ENCODE measurements at regions not wholly inside any gene's neighbourhood (a gene's known extent, or its start where the extent isn't known, plus 50 kb on each side); places are given as distances from the start of the nearest gene placed in this dataset.

DNA sequence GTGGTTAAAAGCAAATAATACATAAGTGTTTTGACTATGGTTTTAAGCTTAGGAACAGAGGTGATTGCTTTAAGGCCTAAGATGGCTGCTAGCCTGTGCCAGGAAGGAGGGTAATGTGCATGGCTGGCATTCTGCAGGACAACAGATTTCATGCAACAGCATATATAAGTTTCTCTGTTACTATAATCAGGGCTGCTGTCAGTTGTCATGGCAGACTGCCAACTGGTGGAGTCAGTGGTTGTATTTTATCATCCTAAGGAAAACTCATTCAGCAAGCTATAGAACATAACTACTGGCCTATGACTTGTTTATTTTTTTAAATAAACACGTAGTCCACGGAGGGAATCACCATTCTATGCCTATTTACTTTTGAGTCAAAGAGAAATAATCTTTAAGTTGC, 77.7 kb upstream of the DCAF8L1 start:
- Histone ChIP-seq H3K27ac (no peak overlapping the region), H3K4me3 (no peak overlapping the region), H3K4me1 (no peaks in the 10 kb centered on the region), H3K27me3 (replicated peaks in 1 of 7) (no peaks in the 10 kb centered on the region), H3K36me3 (no peaks in the 10 kb centered on the region), H3K9me3 (peaks cover 0 to 17% (median 5%) of the 10 kb centered on the region in 8 donors)
- no peak for DNase-seq
- TF ChIP-seq POLR2A (IDR thresholded peaks at IDR 0.05), result no peak
- no peak for TF ChIP-seq POLR2AphosphoS5 (IDR thresholded peaks at IDR 0.05)
- TF ChIP-seq, protein P1, sequence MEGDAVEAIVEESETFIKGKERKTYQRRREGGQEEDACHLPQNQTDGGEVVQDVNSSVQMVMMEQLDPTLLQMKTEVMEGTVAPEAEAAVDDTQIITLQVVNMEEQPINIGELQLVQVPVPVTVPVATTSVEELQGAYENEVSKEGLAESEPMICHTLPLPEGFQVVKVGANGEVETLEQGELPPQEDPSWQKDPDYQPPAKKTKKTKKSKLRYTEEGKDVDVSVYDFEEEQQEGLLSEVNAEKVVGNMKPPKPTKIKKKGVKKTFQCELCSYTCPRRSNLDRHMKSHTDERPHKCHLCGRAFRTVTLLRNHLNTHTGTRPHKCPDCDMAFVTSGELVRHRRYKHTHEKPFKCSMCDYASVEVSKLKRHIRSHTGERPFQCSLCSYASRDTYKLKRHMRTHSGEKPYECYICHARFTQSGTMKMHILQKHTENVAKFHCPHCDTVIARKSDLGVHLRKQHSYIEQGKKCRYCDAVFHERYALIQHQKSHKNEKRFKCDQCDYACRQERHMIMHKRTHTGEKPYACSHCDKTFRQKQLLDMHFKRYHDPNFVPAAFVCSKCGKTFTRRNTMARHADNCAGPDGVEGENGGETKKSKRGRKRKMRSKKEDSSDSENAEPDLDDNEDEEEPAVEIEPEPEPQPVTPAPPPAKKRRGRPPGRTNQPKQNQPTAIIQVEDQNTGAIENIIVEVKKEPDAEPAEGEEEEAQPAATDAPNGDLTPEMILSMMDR (IDR thresholded peaks at IDR 0.05 in 8 of 11, conservative IDR thresholded peaks at IDR 0.05 in 3 of 11), result no peak
- intact Hi-C loops (cut with DNase I; ENCODE audit: low total_unique reads), result no loop called here
- 42 to 70% (median 43%) methylated on average over 2 of the region's 2 CpGs for WGBS, 5 donors

DNA sequence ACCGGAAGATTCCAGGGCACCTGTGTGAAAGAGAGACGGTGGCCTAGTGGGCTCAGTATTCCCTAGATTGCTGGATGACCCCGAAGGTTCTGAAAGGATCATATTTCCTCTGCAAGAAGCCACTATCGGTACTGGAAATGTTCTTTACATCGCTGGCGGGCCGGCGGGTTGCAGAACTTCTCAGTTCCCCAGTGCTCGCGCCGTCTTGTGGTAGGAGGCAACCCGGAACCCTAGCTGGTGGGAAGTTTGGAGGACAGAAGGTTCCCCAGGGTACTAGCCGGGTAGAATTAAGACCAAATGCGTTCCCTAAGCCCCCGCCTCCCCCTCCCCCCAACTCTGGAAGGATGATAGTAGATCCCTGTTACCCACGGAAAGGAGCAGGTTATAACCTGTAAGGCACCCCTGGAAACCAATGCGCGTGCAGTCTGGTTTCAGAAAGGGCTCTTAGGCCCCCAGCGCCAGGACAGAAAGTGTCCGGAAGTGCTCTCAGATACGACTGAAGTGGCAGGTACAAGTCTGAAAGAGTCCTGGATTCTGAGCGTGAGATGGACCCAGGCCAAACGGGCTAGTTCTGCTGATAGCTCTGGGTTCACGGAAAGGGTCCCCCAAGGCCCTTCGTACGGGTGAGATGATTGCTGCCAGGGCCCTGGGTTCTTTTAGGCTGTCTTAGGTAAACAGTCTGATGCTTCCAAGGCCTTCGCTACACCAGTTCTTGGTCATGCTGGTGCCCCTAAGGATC, 61.7 kb upstream of the DCAF8L1 start:
- no peak for TF ChIP-seq POLR2AphosphoS5 (IDR thresholded peaks at IDR 0.05)
- TF ChIP-seq, protein P1 (IDR thresholded peaks at IDR 0.05 in 8 of 11, conservative IDR thresholded peaks at IDR 0.05 in 3 of 11), result no peak
- no peak for TF ChIP-seq POLR2A (IDR thresholded peaks at IDR 0.05)
- H3K4me1 ChIP-seq, result no peaks in the 10 kb centered on the region
- intact Hi-C loops (cut with DNase I; ENCODE audit: low total_unique reads), result no loop called here
- peaks cover 0 to 17% (median 0%) of the 10 kb centered on the region in 8 donors for H3K9me3 ChIP-seq
- no peak overlapping the region for H3K4me3 ChIP-seq
- no peaks in the 10 kb centered on the region for H3K27me3 ChIP-seq (replicated peaks in 1 of 7)
- H3K27ac ChIP-seq, result no peak overlapping the region
- DNase-seq, result no peak
- H3K36me3 ChIP-seq, result no peaks in the 10 kb centered on the region
- 78 to 94% (median 89%) methylated on average over 24 to 27 of the region's 27 CpGs for WGBS, 5 donors

DNA sequence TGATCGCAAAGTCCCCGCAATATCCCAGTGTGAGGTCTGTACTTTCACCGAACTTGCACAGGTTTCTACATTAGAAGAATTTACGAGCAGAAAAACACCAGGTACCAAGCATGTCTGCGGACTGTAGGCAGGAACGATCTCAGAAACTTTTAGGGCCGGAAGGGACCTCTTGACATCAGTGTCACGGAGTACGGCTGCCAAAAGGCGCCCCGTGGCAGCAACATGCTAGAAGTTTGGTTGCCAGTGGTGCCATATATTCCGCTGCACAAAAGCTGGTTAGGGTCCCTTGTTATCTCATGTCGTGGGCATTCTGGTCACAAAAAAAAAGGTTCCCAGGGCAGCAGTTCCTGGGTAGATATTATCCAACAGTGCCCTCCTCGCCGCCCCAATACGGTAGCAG, 61.0 kb upstream of the DCAF8L1 start:
- 85 to 97% (median 93%) methylated on average over 16 of the region's 16 CpGs for WGBS, 5 donors
- H3K27me3 ChIP-seq (replicated peaks in 1 of 7), result no peaks in the 10 kb centered on the region
- intact Hi-C loops (cut with DNase I; ENCODE audit: low total_unique reads), result no loop called here

DNA sequence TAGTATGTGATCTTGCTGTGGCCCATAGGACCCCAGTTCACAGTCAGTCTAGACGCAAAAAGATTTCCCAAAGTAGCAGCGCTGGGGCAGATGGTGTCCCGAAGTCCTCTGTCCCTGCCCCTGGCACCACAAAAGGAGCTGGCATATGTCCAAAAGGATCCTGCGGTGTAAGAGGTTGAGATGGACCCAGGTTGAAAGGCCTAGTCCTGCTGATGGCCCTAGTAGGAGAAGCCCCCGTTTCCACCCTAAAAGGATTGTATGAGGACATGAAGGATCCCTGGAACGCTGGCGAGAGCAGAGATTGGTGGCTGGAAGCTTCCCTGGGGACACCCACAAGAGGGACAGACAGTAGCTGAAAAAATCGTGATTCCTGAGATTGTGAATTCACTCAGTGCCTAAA, 58.0 kb upstream of the DCAF8L1 start:
- 78 to 91% (median 82%) methylated on average over 7 to 8 of the region's 8 CpGs for WGBS, 5 donors
- no peak for TF ChIP-seq POLR2A (IDR thresholded peaks at IDR 0.05)
- TF ChIP-seq POLR2AphosphoS5 (IDR thresholded peaks at IDR 0.05), result no peak
- TF ChIP-seq, protein P1 (IDR thresholded peaks at IDR 0.05 in 8 of 11, conservative IDR thresholded peaks at IDR 0.05 in 3 of 11), result no peak

More for the DNA sequence above, 61.0 kb upstream of the DCAF8L1 start:
- no peak overlapping the region for H3K4me3 ChIP-seq
- H3K9me3 ChIP-seq, result peaks cover 0 to 21% (median 0%) of the 10 kb centered on the region in 8 donors
- TF ChIP-seq, protein P1 (IDR thresholded peaks at IDR 0.05 in 8 of 11, conservative IDR thresholded peaks at IDR 0.05 in 3 of 11), result no peak
- no peak for TF ChIP-seq POLR2A (IDR thresholded peaks at IDR 0.05)
- TF ChIP-seq POLR2AphosphoS5 (IDR thresholded peaks at IDR 0.05), result no peak
- no peak for DNase-seq
- H3K27ac ChIP-seq, result no peak overlapping the region
- no peaks in the 10 kb centered on the region for H3K36me3 ChIP-seq
- H3K4me1 ChIP-seq, result no peaks in the 10 kb centered on the region

More for the DNA sequence above, 58.0 kb upstream of the DCAF8L1 start:
- Histone ChIP-seq H3K27me3 (replicated peaks in 1 of 7) (no peaks in the 10 kb centered on the region), H3K27ac (no peak overlapping the region), H3K9me3 (peaks cover 0 to 21% (median 0%) of the 10 kb centered on the region in 8 donors), H3K4me3 (no peak overlapping the region), H3K4me1 (no peaks in the 10 kb centered on the region), H3K36me3 (no peaks in the 10 kb centered on the region)
- DNase-seq, result no peak
- intact Hi-C loops (cut with DNase I; ENCODE audit: low total_unique reads), result no loop called here

Measured in spleen (tissue), 11 donors.